Hippocampal formation (tissue), 2 donors: ENCODE measurements at regions not wholly inside any gene's neighbourhood (a gene's known extent, or its start where the extent isn't known, plus 50 kb on each side); places are given as distances from the start of the nearest gene placed in this dataset.
"Not testable (repeated sequence)": the region's sequence is repeated elsewhere in the genome, so short reads cannot be mapped to it uniquely, and the experiment has no call there.

ENCODE experiments used
- DNase-seq, 2 donors: peaks; one replicate each; lab custom pipeline; 2025; lab: John Stamatoyannopoulos, UW

GRCh38 chr9:31573561-31573960, 810.9 kb upstream of the ACO1 start:
- no peak for DNase-seq

GRCh38 chr9:31574006-31574765, 810.3 kb upstream of the ACO1 start:
- DNase-seq = no peak

GRCh38 chr9:31582071-31582470, 802.4 kb upstream of the ACO1 start:
- no peak for DNase-seq

- DNase-seq = no peak
These were observed 801.9 kb upstream of the ACO1 start for GRCh38 chr9:31582561-31582960.

GRCh38 chr9:31585158-31585557, 799.3 kb upstream of the ACO1 start:
- DNase-seq = no peak

- DNase-seq = no peak
These were observed 797.3 kb upstream of the ACO1 start for GRCh38 chr9:31587146-31587545.

GRCh38 chr9:31588006-31588405, 796.4 kb upstream of the ACO1 start:
- DNase-seq = peak in 1 of 2 donors; percentile 1

- DNase-seq = no peak
These were observed 795.7 kb upstream of the ACO1 start for GRCh38 chr9:31588756-31589155.

- no peak for DNase-seq
These were observed 794.4 kb upstream of the ACO1 start for GRCh38 chr9:31590091-31590490.

- not testable (repeated sequence) for DNase-seq
These were observed 787.4 kb upstream of the ACO1 start for GRCh38 chr9:31597086-31597485.

GRCh38 chr9:31597977-31598376, 786.5 kb upstream of the ACO1 start:
- DNase-seq = no peak

- DNase-seq = no peak
These were observed 782.8 kb upstream of the ACO1 start for GRCh38 chr9:31601666-31602065.

GRCh38 chr9:31604531-31604930, 779.9 kb upstream of the ACO1 start:
- no peak for DNase-seq

GRCh38 chr9:31605164-31605563, 779.3 kb upstream of the ACO1 start:
- no peak for DNase-seq

GRCh38 chr9:31606678-31607077, 777.8 kb upstream of the ACO1 start:
- no peak for DNase-seq

GRCh38 chr9:31608416-31608815, 776.0 kb upstream of the ACO1 start:
- no peak for DNase-seq

- no peak for DNase-seq
These were observed 775.6 kb upstream of the ACO1 start for GRCh38 chr9:31608881-31609280.

GRCh38 chr9:31612336-31613030, 772.0 kb upstream of the ACO1 start:
- DNase-seq = no peak

- no peak for DNase-seq
These were observed 768.5 kb upstream of the ACO1 start for GRCh38 chr9:31615966-31616365.

- no peak for DNase-seq
These were observed 760.9 kb upstream of the ACO1 start for GRCh38 chr9:31623511-31623910.

GRCh38 chr9:31629292-31629691, 755.2 kb upstream of the ACO1 start:
- no peak for DNase-seq

GRCh38 chr9:31637265-31637664, 747.2 kb upstream of the ACO1 start:
- DNase-seq = no peak

GRCh38 chr9:31637861-31638260, 746.6 kb upstream of the ACO1 start:
- DNase-seq = no peak

- no peak for DNase-seq
These were observed 745.0 kb upstream of the ACO1 start for GRCh38 chr9:31639451-31639850.
